Liver (tissue), 8 donors: ENCODE measurements at regions not wholly inside any gene's neighbourhood (a gene's known extent, or its start where the extent isn't known, plus 50 kb on each side); places are given as distances from the start of the nearest gene placed in this dataset.

ENCODE experiments used
- DNase-seq: peaks from one replicate; pipeline ENCODE4 v3.0.0-alpha.2; 2017; ENCODE audit warnings: low spot score
- H3K27ac ChIP-seq, 2 donors: one replicate each; pipeline ENCODE4 v1.7.0; 2013; ENCODE audit warnings: inconsistent platforms in 2 of 2, low read length in 2 of 2, control low read depth in 1 of 2, low read depth in 1 of 2, mild to moderate bottlenecking in 1 of 2
- H3K27me3 ChIP-seq, 4 donors: one replicate each; pipeline versions ENCODE4 v1.6.1 to v1.7.0; 2013; ENCODE audit warnings: low read length in 3 of 4, inconsistent platforms in 1 of 4, mild to moderate bottlenecking in 1 of 4, moderate library complexity in 1 of 4; ENCODE audit not compliant: control insufficient read depth in 4 of 4, insufficient read depth in 4 of 4
- H3K36me3 ChIP-seq, 4 donors: one replicate each; pipeline versions ENCODE4 v1.6.1 to v1.7.0; 2013; ENCODE audit warnings: low read length in 3 of 4, mild to moderate bottlenecking in 3 of 4, low read depth in 1 of 4, moderate library complexity in 1 of 4; ENCODE audit not compliant: control insufficient read depth in 4 of 4, insufficient read depth in 3 of 4
- H3K4me1 ChIP-seq, 4 donors: one replicate each; pipeline versions ENCODE4 v1.6.1 to v1.7.0; 2013; ENCODE audit warnings: low read length in 3 of 4, mild to moderate bottlenecking in 3 of 4, moderate library complexity in 1 of 4; ENCODE audit not compliant: control insufficient read depth in 4 of 4, insufficient read depth in 4 of 4
- H3K4me3 ChIP-seq, 3 donors: one replicate each; pipeline versions ENCODE4 v1.6.1 to v1.7.0; 2013; ENCODE audit warnings: low read length in 3 of 3, control low read depth in 1 of 3, low read depth in 1 of 3, mild to moderate bottlenecking in 1 of 3
- H3K9ac ChIP-seq, 2 donors: one replicate each; pipeline ENCODE4 v1.7.0; 2013; ENCODE audit warnings: low read length in 2 of 2, mild to moderate bottlenecking in 2 of 2, moderate library complexity in 2 of 2, control low read depth in 1 of 2, low read depth in 1 of 2
- H3K9me3 ChIP-seq, 4 donors: one replicate each; pipeline versions ENCODE4 v1.6.1 to v1.7.0; 2013; ENCODE audit warnings: low read length in 3 of 4; ENCODE audit not compliant: control insufficient read depth in 4 of 4
- EGR1 ChIP-seq, 2 donors: IDR thresholded peaks; 2 replicates each; pipeline ENCODE4 v1.6.1; 2016 to 2018; ENCODE audit warnings: antibody characterized with exemption in 2 of 2, low read depth in 2 of 2
- FOXA1 ChIP-seq: IDR thresholded peaks from 2 replicates; pipeline ENCODE4 v1.6.1; 2016; ENCODE audit warnings: antibody characterized with exemption
- FOXA2 ChIP-seq: IDR thresholded peaks from 2 replicates; pipeline ENCODE4 v1.6.1; 2016; ENCODE audit warnings: antibody characterized with exemption
- GABPA ChIP-seq, 2 donors: IDR thresholded peaks in 1 of 2; conservative IDR thresholded peaks in 1 of 2; 2 replicates each; pipeline ENCODE4 v1.6.1; 2016; ENCODE audit warnings: antibody characterized with exemption in 2 of 2, mild to moderate bottlenecking in 1 of 2, moderate library complexity in 1 of 2
- HNF4A ChIP-seq, 2 donors: conservative IDR thresholded peaks; 2 replicates each; pipeline ENCODE4 v1.6.1; 2016; ENCODE audit warnings: antibody characterized with exemption in 2 of 2, mild to moderate bottlenecking in 2 of 2
- HNF4G ChIP-seq: IDR thresholded peaks from 2 replicates; pipeline ENCODE4 v1.6.1; 2016; ENCODE audit warnings: antibody characterized with exemption
- JUND ChIP-seq, 2 donors: IDR thresholded peaks; 2 replicates each; pipeline ENCODE4 v1.6.1; 2016; ENCODE audit warnings: antibody characterized with exemption in 2 of 2
- NR2F2 ChIP-seq: IDR thresholded peaks from 2 replicates; pipeline ENCODE4 v1.6.1; 2016; ENCODE audit warnings: antibody characterized with exemption
- RAD21 ChIP-seq, 2 donors: IDR thresholded peaks; 2 replicates each; pipeline ENCODE4 v1.6.1; 2016; ENCODE audit warnings: antibody characterized with exemption in 2 of 2, mild to moderate bottlenecking in 2 of 2
- RXRA ChIP-seq, 2 donors: IDR thresholded peaks; 2 replicates each; pipeline ENCODE4 v1.6.1; 2017 to 2018; ENCODE audit warnings: antibody characterized with exemption in 2 of 2, mild to moderate bottlenecking in 1 of 2
- SP1 ChIP-seq: IDR thresholded peaks from 2 replicates; pipeline ENCODE4 v1.6.1; 2018; ENCODE audit warnings: antibody characterized with exemption, mild to moderate bottlenecking
- TAF1 ChIP-seq: conservative IDR thresholded peaks from 2 replicates; pipeline ENCODE4 v1.6.1; 2016; ENCODE audit warnings: antibody characterized with exemption, mild to moderate bottlenecking
- YY1 ChIP-seq: IDR thresholded peaks from 2 replicates; pipeline ENCODE4 v1.6.1; 2016; ENCODE audit warnings: antibody characterized with exemption, mild to moderate bottlenecking
- WGBS: extraction: QIAGEN DNeasy Blood & Tissue Kit; methylation state at CpG from one replicate; pipeline ENCODE4 v1.1.7; 2013; 5-methylcytosine and 5-hydroxymethylcytosine counted together
- TF ChIP-seq, protein P1 (sequence below): IDR thresholded peaks from 2 replicates; pipeline ENCODE4 v1.6.1; 2016; ENCODE audit warnings: antibody characterized with exemption
- TF ChIP-seq, protein P2 (sequence below): IDR thresholded peaks from 2 replicates; pipeline ENCODE4 v1.6.1; 2016; ENCODE audit warnings: antibody characterized with exemption
- TF ChIP-seq, protein P3 (sequence below): IDR thresholded peaks from 2 replicates; pipeline ENCODE4 v1.6.1; 2016; ENCODE audit warnings: antibody characterized with exemption, mild to moderate bottlenecking
- TF ChIP-seq, protein P4 (sequence below): IDR thresholded peaks from 2 replicates; pipeline ENCODE4 v1.6.1; 2016; ENCODE audit warnings: antibody characterized with exemption
- TF ChIP-seq, protein P5 (sequence below): fragments of 150-350 bp; IDR thresholded peaks from 2 replicates; pipeline ENCODE4 v1.5.1; 2017; ENCODE audit warnings: improper control_type of control experiment, low read depth, low read length; ENCODE audit not compliant: missing input control
- donor health status: healthy.
- donor health status: healthy.
- donor health status: healthy.
- donor health status: healthy.
- donor health status: healthy.

DNA sequence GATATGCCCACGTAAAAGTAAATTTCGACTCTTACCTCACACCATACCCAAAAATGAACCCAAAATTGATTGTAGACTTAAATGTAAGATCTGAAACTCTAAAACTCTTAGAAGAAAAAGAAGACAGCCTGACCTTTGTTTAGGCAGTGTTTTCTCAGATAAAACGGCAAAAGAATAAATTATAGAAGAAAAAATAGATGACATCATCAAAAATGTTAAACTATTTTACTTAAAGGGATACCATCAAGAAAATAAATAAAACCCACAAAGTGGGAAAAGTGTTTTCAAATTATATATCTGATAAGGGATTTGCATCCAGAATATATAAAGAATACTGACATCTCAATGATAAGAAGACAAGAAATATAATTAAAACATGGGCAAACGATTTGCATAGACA lies 862.7 kb downstream of the DTWD2 start:
- WGBS: 72% methylated on average over 4 of the region's 4 CpGs

DNA sequence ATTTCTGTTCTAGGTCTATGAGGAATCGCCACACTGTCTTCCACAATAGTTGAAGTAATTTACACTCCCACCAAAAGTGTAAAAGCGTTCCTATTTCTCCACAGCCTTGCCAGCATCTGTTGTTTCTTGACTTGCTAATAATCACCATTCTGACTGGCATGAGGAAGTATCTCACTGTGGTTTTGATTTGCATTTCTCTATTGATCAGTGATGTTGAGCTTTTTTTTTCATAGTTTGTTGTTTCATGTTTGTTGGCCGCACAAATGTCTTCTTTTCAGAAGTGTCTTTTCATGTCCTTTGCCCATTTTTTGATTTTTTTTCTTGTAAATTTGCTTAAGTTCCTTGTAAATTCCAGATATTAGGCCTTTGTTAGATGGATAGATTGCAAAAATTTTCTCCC lies 867.1 kb downstream of the DTWD2 start:
- H3K27me3 ChIP-seq: no peaks in the 10 kb centered on the region
- H3K4me1 ChIP-seq: no peaks in the 10 kb centered on the region
- H3K36me3 ChIP-seq: no peaks in the 10 kb centered on the region
- no peak overlapping the region for H3K9ac ChIP-seq
- H3K27ac ChIP-seq: no peak overlapping the region
- DNase-seq: no peak
- no peaks in the 10 kb centered on the region for H3K9me3 ChIP-seq
- 68% methylated on average over 3 of the region's 3 CpGs for WGBS
- TF ChIP-seq JUND (IDR thresholded peaks at IDR 0.05): no peak
- no peak for TF ChIP-seq HNF4A (conservative IDR thresholded peaks at IDR 0.05)
- TF ChIP-seq EGR1 (IDR thresholded peaks at IDR 0.05; ENCODE audit: low read depth in 2 of 2): no peak
- TF ChIP-seq FOXA2: no peak
- TF ChIP-seq RAD21 (IDR thresholded peaks at IDR 0.05): no peak
- TF ChIP-seq GABPA (IDR thresholded peaks at IDR 0.05 in 1 of 2, conservative IDR thresholded peaks at IDR 0.05 in 1 of 2): no peak
- TF ChIP-seq NR2F2: no peak
- TF ChIP-seq, protein P1, sequence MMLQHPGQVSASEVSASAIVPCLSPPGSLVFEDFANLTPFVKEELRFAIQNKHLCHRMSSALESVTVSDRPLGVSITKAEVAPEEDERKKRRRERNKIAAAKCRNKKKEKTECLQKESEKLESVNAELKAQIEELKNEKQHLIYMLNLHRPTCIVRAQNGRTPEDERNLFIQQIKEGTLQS: no peak
- no peak for TF ChIP-seq YY1
- TF ChIP-seq, protein P2, sequence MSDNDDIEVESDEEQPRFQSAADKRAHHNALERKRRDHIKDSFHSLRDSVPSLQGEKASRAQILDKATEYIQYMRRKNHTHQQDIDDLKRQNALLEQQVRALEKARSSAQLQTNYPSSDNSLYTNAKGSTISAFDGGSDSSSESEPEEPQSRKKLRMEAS: no peak
- no peak for TF ChIP-seq SP1
- TF ChIP-seq TAF1: no peak
- TF ChIP-seq, protein P3, sequence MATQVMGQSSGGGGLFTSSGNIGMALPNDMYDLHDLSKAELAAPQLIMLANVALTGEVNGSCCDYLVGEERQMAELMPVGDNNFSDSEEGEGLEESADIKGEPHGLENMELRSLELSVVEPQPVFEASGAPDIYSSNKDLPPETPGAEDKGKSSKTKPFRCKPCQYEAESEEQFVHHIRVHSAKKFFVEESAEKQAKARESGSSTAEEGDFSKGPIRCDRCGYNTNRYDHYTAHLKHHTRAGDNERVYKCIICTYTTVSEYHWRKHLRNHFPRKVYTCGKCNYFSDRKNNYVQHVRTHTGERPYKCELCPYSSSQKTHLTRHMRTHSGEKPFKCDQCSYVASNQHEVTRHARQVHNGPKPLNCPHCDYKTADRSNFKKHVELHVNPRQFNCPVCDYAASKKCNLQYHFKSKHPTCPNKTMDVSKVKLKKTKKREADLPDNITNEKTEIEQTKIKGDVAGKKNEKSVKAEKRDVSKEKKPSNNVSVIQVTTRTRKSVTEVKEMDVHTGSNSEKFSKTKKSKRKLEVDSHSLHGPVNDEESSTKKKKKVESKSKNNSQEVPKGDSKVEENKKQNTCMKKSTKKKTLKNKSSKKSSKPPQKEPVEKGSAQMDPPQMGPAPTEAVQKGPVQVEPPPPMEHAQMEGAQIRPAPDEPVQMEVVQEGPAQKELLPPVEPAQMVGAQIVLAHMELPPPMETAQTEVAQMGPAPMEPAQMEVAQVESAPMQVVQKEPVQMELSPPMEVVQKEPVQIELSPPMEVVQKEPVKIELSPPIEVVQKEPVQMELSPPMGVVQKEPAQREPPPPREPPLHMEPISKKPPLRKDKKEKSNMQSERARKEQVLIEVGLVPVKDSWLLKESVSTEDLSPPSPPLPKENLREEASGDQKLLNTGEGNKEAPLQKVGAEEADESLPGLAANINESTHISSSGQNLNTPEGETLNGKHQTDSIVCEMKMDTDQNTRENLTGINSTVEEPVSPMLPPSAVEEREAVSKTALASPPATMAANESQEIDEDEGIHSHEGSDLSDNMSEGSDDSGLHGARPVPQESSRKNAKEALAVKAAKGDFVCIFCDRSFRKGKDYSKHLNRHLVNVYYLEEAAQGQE: no peak
- no peak for TF ChIP-seq HNF4G
- TF ChIP-seq, protein P4, sequence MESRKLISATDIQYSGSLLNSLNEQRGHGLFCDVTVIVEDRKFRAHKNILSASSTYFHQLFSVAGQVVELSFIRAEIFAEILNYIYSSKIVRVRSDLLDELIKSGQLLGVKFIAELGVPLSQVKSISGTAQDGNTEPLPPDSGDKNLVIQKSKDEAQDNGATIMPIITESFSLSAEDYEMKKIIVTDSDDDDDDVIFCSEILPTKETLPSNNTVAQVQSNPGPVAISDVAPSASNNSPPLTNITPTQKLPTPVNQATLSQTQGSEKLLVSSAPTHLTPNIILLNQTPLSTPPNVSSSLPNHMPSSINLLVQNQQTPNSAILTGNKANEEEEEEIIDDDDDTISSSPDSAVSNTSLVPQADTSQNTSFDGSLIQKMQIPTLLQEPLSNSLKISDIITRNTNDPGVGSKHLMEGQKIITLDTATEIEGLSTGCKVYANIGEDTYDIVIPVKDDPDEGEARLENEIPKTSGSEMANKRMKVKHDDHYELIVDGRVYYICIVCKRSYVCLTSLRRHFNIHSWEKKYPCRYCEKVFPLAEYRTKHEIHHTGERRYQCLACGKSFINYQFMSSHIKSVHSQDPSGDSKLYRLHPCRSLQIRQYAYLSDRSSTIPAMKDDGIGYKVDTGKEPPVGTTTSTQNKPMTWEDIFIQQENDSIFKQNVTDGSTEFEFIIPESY: no peak
- TF ChIP-seq RXRA (IDR thresholded peaks at IDR 0.05): no peak
- TF ChIP-seq, protein P5, sequence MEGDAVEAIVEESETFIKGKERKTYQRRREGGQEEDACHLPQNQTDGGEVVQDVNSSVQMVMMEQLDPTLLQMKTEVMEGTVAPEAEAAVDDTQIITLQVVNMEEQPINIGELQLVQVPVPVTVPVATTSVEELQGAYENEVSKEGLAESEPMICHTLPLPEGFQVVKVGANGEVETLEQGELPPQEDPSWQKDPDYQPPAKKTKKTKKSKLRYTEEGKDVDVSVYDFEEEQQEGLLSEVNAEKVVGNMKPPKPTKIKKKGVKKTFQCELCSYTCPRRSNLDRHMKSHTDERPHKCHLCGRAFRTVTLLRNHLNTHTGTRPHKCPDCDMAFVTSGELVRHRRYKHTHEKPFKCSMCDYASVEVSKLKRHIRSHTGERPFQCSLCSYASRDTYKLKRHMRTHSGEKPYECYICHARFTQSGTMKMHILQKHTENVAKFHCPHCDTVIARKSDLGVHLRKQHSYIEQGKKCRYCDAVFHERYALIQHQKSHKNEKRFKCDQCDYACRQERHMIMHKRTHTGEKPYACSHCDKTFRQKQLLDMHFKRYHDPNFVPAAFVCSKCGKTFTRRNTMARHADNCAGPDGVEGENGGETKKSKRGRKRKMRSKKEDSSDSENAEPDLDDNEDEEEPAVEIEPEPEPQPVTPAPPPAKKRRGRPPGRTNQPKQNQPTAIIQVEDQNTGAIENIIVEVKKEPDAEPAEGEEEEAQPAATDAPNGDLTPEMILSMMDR: no peak
- no peak for TF ChIP-seq FOXA1
- no peak overlapping the region for H3K4me3 ChIP-seq

More for the DNA sequence above, 862.7 kb downstream of the DTWD2 start:
- no peak for DNase-seq
- Histone ChIP-seq H3K4me1 (no peaks in the 10 kb centered on the region), H3K27ac (no peak overlapping the region), H3K9ac (no peak overlapping the region), H3K27me3 (no peaks in the 10 kb centered on the region), H3K4me3 (no peak overlapping the region), H3K36me3 (no peaks in the 10 kb centered on the region), H3K9me3 (no peaks in the 10 kb centered on the region)
- no peak for TF ChIP-seq HNF4A (conservative IDR thresholded peaks at IDR 0.05)
